ENCODE measurements at regions not wholly inside any gene's neighbourhood (a gene's known extent, or its start where the extent isn't known, plus 50 kb on each side); places are given as distances from the start of the nearest gene placed in this dataset.

DNA sequence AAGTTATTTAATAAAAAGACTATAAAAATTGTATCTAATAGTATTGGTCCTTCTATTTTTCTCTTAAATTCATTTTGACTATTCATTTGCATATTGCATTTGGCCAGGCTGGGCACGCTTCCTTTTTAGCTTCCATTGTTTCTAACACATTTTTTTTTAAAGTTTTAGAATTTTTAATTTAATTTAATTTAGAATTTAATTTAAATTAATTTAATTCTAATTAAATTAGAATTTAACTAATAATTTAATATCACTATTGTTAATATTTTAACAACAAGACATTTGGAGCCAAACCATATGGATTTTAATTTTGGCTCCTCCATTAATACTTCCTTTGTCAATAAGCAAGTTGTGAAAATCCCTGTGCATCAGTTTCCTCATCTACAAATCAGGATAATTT lies 856.9 kb upstream of the SEL1L start:
- Histone ChIP-seq H3K4me2 (ENCODE audit: unreplicated experiment) (no peak overlapping the region), H4K20me1 (ENCODE audit: insufficient read depth) (no peaks in the 10 kb centered on the region), H3K4me3 (no peak overlapping the region), H3K4me1 (ENCODE audit: insufficient read depth) (no peaks in the 10 kb centered on the region), H3K36me3 (ENCODE audit: low read depth) (no peaks in the 10 kb centered on the region), H3K27me3 (replicated peaks; ENCODE audit: insufficient read depth) (no peaks in the 10 kb centered on the region), H3K9me3 (ENCODE audit: low read depth) (no peaks in the 10 kb centered on the region), H3K9me2 (ENCODE audit: insufficient read depth) (no peaks in the 10 kb centered on the region), H3K27ac (no peak overlapping the region), H2AFZ (no peak overlapping the region), H3K9ac (no peak overlapping the region), H3F3A (ENCODE audit: insufficient read depth) (no peaks in the 10 kb centered on the region), H3K79me2 (ENCODE audit: insufficient read depth) (no peaks in the 10 kb centered on the region)
- 11 to 21% methylated on average over 1 of the region's 1 CpG for WGBS, 2 experiments (ENCODE audit: low coverage in 1 of 2, low lambda C conversion rate in 2 of 2, missing lambda C conversion rate in 2 of 2)
- TF ChIP-seq EZH2 (IDR thresholded peaks at IDR 0.05; ENCODE audit: insufficient read depth, poor library complexity, severe bottlenecking) (no peak), EZH2phosphoT487 (IDR thresholded peaks at IDR 0.05; ENCODE audit: insufficient read depth, low read depth) (no peak)
- no peak for DNase-seq
- in situ Hi-C loops (cut with MboI) = no loop called here

DNA sequence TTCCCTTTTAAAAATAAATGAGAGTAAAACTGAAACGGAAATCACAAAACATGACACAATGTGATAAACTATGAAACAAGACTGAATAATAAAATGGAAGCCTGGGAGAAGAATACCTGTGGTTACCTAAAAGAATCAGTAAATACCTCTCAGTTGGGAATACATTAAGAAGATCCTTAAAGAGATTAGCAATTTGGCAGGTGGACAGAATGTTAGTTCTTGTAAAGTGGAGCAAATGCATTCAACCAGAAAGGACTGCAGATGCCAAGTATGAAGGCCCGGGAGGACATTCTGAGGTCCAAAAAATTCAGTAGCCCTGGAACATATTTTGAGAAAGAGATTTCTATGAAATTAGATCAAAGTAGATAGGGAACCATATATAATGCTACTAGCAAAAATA lies 861.3 kb upstream of the SEL1L start:
- 18 to 19% methylated on average over 2 of the region's 2 CpGs for WGBS, 2 experiments (ENCODE audit: low coverage in 1 of 2, low lambda C conversion rate in 2 of 2, missing lambda C conversion rate in 2 of 2)
- DNase-seq = no peak
- Histone ChIP-seq H3K36me3 (ENCODE audit: low read depth) (no peaks in the 10 kb centered on the region), H3K9ac (no peak overlapping the region), H3K4me1 (ENCODE audit: insufficient read depth) (no peaks in the 10 kb centered on the region), H3F3A (ENCODE audit: insufficient read depth) (no peaks in the 10 kb centered on the region), H3K27me3 (replicated peaks; ENCODE audit: insufficient read depth) (no peaks in the 10 kb centered on the region), H3K9me3 (ENCODE audit: low read depth) (no peaks in the 10 kb centered on the region), H4K20me1 (ENCODE audit: insufficient read depth) (no peaks in the 10 kb centered on the region), H3K4me3 (no peak overlapping the region), H2AFZ (no peak overlapping the region), H3K79me2 (ENCODE audit: insufficient read depth) (no peaks in the 10 kb centered on the region), H3K27ac (no peak overlapping the region), H3K9me2 (ENCODE audit: insufficient read depth) (no peaks in the 10 kb centered on the region), H3K4me2 (ENCODE audit: unreplicated experiment) (no peak overlapping the region)
- in situ Hi-C loops (cut with MboI) = no loop called here
- TF ChIP-seq EZH2phosphoT487 (IDR thresholded peaks at IDR 0.05; ENCODE audit: insufficient read depth, low read depth) (no peak), EZH2 (IDR thresholded peaks at IDR 0.05; ENCODE audit: insufficient read depth, poor library complexity, severe bottlenecking) (no peak)

DNA sequence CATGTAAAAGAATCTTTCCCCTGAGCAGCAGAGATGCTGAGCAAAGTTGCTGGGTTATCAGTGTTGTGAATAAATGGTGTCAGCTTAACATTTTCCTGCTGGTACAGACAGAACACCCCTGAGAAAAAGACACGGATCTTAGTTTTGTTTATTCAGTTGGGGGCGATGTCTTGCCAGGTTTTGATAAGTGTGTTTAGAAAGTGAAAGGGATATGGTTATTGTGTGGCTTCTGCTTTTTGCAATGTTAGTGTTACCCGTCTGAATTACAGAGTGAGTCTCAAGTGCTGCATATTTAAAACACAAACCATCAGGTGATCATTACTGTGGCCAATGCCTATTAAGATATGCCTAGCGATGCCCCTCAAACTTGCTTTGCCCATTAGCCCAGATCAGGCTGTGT lies 864.6 kb upstream of the SEL1L start:
- in situ Hi-C loops (cut with MboI) = no loop called here
- Histone ChIP-seq H3K9me2 (ENCODE audit: insufficient read depth) (no peaks in the 10 kb centered on the region; the same call in 1 of the 2 replicates), H3K4me2 (ENCODE audit: unreplicated experiment) (no peak overlapping the region), H3K27ac (no peak overlapping the region), H3K36me3 (ENCODE audit: low read depth) (no peaks in the 10 kb centered on the region), H3F3A (ENCODE audit: insufficient read depth) (no peaks in the 10 kb centered on the region), H3K27me3 (replicated peaks; ENCODE audit: insufficient read depth) (no peaks in the 10 kb centered on the region), H3K79me2 (ENCODE audit: insufficient read depth) (no peaks in the 10 kb centered on the region), H2AFZ (no peak overlapping the region), H3K4me1 (ENCODE audit: insufficient read depth) (no peaks in the 10 kb centered on the region), H4K20me1 (ENCODE audit: insufficient read depth) (no peaks in the 10 kb centered on the region), H3K9me3 (ENCODE audit: low read depth) (no peaks in the 10 kb centered on the region), H3K9ac (no peak overlapping the region), H3K4me3 (no peak overlapping the region)
- WGBS, 2 experiments (ENCODE audit: low coverage in 1 of 2, low lambda C conversion rate in 2 of 2, missing lambda C conversion rate in 2 of 2) = 14 to 15% methylated on average over 4 of the region's 4 CpGs
- DNase-seq = no peak
- no peak for TF ChIP-seq EZH2 (IDR thresholded peaks at IDR 0.05; ENCODE audit: insufficient read depth, poor library complexity, severe bottlenecking)
- no peak for TF ChIP-seq EZH2phosphoT487 (IDR thresholded peaks at IDR 0.05; ENCODE audit: insufficient read depth, low read depth)

- H3K27ac ChIP-seq = no peak overlapping the region
- no peak for TF ChIP-seq EZH2phosphoT487 (IDR thresholded peaks at IDR 0.05; ENCODE audit: insufficient read depth, low read depth)
- H3K27me3 ChIP-seq (replicated peaks; ENCODE audit: insufficient read depth) = no peaks in the 10 kb centered on the region
- peaks cover 3% of the 10 kb centered on the region for H3K9me3 ChIP-seq (ENCODE audit: low read depth)
- no peak overlapping the region for H3K9ac ChIP-seq
- H2AFZ ChIP-seq = no peak overlapping the region
- no peaks in the 10 kb centered on the region for H3F3A ChIP-seq (ENCODE audit: insufficient read depth)
- no peak overlapping the region for H3K4me3 ChIP-seq
- no peaks in the 10 kb centered on the region for H3K79me2 ChIP-seq (ENCODE audit: insufficient read depth)
- H3K9me2 ChIP-seq (ENCODE audit: insufficient read depth) = no peaks in the 10 kb centered on the region; the same call in 1 of the 2 replicates
- in situ Hi-C loops (cut with MboI) = no loop called here
- no peak overlapping the region for H3K4me2 ChIP-seq (ENCODE audit: unreplicated experiment)
- H3K36me3 ChIP-seq (ENCODE audit: low read depth) = no peaks in the 10 kb centered on the region
- no peak for DNase-seq
- H3K4me1 ChIP-seq (ENCODE audit: insufficient read depth) = no peaks in the 10 kb centered on the region
- no peaks in the 10 kb centered on the region for H4K20me1 ChIP-seq (ENCODE audit: insufficient read depth)
Measured at GRCh38 chr14:82403987-82404386, 870.3 kb upstream of the SEL1L start.

DNA sequence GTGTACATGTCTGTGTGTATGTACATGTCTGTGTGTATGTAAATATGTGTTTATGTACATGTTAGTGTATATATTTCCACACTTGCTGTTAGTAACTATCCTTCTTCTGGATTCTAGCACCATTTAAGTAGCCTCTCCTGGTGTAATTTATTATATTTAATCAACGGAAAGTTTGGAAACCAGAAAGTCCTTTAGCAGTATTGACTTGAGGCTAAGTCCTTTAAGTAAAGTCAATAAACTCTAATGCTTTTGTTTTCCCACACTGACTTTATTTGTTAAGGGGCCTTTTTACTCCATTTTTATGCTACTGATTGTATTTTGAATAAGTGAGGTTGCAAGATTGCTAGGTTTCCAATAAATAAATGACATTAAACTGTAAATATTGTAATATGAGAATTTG lies 876.4 kb upstream of the SEL1L start:
- Histone ChIP-seq H3K9me2 (ENCODE audit: insufficient read depth) (no peaks in the 10 kb centered on the region), H2AFZ (no peak overlapping the region), H3K4me3 (no peak overlapping the region), H3K9me3 (ENCODE audit: low read depth) (peaks cover under 1% of the 10 kb centered on the region), H3K9ac (no peak overlapping the region), H4K20me1 (ENCODE audit: insufficient read depth) (no peaks in the 10 kb centered on the region), H3K79me2 (ENCODE audit: insufficient read depth) (no peaks in the 10 kb centered on the region), H3F3A (ENCODE audit: insufficient read depth) (no peaks in the 10 kb centered on the region), H3K4me2 (ENCODE audit: unreplicated experiment) (no peak overlapping the region), H3K36me3 (ENCODE audit: low read depth) (no peaks in the 10 kb centered on the region), H3K4me1 (ENCODE audit: insufficient read depth) (no peaks in the 10 kb centered on the region), H3K27me3 (replicated peaks; ENCODE audit: insufficient read depth) (no peaks in the 10 kb centered on the region), H3K27ac (no peak overlapping the region)
- WGBS, 2 experiments (ENCODE audit: low coverage in 1 of 2, low lambda C conversion rate in 2 of 2, missing lambda C conversion rate in 2 of 2) = 30 to 44% methylated on average over 1 of the region's 1 CpG
- DNase-seq = no peak
- no peak for TF ChIP-seq EZH2 (IDR thresholded peaks at IDR 0.05; ENCODE audit: insufficient read depth, poor library complexity, severe bottlenecking)
- no peak for TF ChIP-seq EZH2phosphoT487 (IDR thresholded peaks at IDR 0.05; ENCODE audit: insufficient read depth, low read depth)
- in situ Hi-C loops (cut with MboI) = no loop called here
